PC-3 (cell line): ENCODE measurements at regions not wholly inside any gene's neighbourhood (a gene's known extent, or its start where the extent isn't known, plus 50 kb on each side); places are given as distances from the start of the nearest gene placed in this dataset.

Experiments used
- CTCF ChIP-seq: fragments of 300-600 bp; sonication (generic); conservative IDR thresholded peaks from 2 replicates; pipeline ENCODE4 v1.5.1; 2017; ENCODE audit warnings: antibody characterized with exemption, low read depth, mild to moderate bottlenecking, low read length
- EZH2 ChIP-seq: fragments of 300-600 bp; sonication (generic); IDR thresholded peaks from one replicate; pipeline ENCODE4 v1.6.1; 2017; ENCODE audit warnings: antibody characterized with exemption, mild to moderate bottlenecking, low read length; ENCODE audit not compliant: unreplicated experiment

- TF ChIP-seq CTCF (peak; percentile 48), EZH2 (no peak)
Measured at GRCh38 chr12:94898388-94898787, 105.1 kb downstream of the NDUFA12 start.
